OCI-M1 (cell line): ENCODE measurements at regions not wholly inside any gene's neighbourhood (a gene's known extent, or its start where the extent isn't known, plus 50 kb on each side); places are given as distances from the start of the nearest gene placed in this dataset.
A peak's percentile ranks its signal among the peaks of the same experiment; 100 is the strongest.

Source experiments
- DNase-seq: peaks from one replicate; lab custom pipeline; 2025; lab: John Stamatoyannopoulos, UW

DNA sequence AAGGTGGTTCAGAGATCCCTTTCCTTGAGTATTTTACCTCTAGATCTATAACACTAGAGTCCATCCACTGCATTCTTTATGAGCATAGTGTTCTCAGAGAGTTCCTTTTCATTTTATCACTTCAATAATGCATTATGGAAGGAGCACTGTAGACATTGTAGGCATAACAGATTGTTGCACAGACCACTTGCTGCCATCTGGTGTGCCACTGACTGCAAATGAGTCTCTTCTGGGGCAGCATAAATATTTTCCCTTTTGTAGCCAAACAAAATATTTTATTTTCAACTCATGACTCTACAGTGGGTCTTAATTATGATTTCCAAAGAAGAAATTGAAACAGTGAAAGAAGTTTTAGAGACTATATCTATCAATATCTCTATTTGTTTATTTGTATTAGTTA, 290.4 kb downstream of the OLFM3 start:
- no peak for DNase-seq

DNA sequence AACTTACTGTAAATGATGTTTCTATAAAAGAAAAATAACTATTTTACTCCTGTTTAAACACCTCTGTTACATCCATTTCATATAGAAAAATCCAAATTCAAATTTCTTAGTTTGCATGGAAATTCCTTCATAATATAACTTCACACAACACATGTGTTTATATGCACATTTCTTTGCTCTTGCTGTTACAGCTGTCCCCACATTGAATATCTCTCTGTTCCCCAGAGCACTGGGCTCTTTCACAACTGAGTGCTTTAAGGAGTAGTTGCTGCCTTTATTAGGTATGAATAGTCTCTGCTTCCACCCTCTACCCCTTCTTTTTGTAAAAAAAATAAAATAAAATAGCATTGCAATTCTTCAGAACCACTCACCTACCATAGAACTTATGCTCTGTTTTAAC, 287.0 kb downstream of the OLFM3 start:
- DNase-seq: no peak

DNA sequence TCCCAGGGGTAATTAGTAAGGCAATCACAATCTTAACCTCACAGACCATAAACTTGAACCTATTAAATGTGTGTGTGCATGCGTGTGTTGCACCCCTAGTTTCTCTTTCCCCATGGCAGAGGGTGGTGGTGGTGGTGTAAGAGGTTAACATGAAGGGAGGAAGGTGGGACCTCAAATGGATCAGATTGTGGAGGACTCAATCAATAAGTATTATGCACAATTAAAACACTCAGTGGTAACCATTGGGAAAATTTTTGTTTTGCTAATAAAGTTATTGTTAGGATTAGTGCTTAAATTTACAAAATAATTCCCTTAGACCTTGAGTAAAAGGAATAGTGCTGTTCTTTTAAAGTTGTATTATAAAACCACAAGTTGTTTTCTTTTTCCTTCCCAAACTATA, 283.0 kb downstream of the OLFM3 start:
- no peak for DNase-seq

DNA sequence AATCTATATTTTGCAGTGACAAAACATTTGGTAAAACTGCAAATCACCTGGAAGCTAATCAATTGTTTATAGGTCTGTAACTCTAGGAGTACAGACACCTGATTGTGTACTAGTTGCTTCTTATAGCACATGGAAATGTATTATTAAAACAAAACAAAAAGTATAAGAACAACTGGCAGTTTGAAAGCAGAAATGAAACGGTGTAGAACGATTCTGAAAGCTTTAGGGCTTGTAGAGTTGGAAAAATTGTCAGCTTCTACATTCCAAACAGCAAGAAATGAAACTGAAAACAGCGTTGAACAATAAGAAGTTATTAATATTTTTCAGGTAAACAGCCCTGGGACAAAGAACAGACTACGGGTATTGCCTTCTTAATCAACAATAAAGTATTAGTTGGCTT, 273.3 kb downstream of the OLFM3 start:
- DNase-seq: peak; percentile 44

DNA sequence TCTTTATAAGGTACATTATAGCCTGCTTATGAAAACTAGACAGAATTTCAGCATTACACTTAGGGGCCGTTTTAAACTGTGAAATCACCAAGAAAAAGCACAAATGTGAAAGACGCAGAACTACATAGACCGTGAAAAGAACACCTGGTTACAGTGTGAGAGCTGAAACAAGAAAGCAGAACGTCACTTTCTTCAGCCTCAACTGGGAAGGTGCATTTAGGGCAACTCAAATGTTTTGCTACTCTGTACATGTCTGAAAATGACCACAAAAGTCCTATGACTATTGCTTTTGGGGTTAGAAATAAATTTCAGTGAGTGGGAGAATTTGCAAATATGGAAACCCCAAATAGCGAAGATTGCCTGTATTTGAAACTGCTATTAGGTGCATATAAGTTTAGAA, 268.7 kb downstream of the OLFM3 start:
- no peak for DNase-seq

DNA sequence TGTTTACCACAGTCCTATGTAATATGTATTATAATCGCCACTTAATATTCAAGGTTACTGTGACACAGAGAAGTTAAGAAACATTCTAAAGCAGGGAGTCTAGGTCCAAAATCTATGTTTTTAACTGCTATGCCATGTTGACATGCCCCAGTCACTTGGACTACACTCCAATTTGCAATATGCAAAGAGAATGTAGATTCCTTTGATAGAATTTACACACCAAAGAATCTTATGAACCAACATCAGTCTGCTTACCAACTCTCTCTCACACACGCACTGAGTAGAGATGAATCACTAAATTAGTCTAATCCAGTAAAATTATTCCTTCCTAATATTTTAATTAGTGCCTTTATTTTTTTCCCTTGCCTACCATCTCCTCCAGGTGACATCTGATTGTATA, 266.2 kb downstream of the OLFM3 start:
- no peak for DNase-seq

DNA sequence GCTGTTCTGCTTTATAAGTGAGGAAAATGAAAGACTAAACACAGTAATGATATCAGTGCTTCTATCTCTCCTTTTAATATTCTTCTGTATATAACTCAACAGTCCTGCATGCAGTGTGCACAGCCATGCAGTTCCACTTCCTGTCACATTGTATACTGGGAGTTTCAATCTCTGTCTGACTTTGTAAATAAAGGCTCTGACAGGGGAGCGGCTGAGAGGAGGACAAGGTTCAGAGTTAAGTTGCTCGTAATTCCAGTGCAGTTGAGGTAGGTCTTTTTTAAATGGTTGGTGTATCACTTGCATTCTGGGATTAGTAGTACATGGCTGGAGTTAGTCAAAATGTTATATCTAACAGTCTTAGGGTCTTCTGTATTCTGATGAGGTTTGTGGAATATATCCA, 264.5 kb downstream of the OLFM3 start:
- no peak for DNase-seq

DNA sequence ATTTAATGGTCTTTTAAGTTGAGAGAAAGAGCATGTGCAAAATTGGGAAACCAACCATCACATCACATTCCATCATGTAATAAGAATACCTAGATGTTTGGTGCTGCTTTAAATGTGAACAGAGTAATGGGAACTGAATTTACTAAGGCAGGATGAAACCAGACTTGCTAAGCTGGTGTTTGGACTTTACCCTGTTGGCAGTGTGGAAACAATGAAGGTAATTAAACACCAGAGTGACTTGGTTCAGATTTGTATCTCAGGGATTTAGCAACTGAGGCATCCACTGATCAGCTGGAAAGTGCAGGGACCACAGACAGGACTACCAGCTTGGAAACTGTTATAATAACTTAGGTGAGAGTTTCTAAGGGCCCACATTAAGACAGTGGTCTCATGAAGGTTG, 263.4 kb downstream of the OLFM3 start:
- no peak for DNase-seq

DNA sequence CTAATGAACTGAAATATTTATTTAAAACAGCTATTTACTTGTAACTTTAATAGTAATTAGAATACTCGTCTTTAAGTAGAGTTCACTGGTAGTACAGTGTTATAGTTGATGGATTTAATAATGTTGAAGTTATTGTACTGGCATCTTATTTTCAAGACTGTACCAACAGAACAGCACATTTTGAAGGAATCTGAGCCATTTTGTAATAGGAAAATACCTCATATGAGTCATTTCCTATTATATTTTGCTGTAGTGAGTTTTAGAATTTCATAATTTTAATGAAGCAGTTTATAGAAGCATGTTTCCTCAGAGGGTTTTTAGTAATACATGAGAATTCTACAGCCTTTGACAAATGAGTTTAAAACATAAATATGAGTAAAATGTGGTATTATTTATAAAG, 258.3 kb downstream of the OLFM3 start:
- no peak for DNase-seq

DNA sequence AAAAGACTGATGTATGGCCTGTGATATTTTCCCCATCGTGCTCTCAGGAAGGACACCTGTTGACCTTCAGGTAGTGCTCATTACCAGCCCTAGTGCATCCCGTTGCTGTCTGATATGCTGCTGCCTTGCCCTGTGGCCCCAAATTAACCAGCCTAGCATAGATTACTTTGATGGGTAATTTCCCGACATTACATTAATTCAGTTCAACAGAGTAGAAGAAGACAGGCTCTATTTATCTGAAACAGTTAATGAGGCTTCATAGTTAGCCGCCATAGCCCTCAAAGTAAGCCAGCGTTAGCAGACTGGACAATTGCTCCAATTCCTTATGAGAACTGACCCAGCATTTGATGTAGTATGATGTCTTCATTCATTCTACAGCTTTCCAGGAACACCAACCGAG, 257.6 kb downstream of the OLFM3 start:
- no peak for DNase-seq

DNA sequence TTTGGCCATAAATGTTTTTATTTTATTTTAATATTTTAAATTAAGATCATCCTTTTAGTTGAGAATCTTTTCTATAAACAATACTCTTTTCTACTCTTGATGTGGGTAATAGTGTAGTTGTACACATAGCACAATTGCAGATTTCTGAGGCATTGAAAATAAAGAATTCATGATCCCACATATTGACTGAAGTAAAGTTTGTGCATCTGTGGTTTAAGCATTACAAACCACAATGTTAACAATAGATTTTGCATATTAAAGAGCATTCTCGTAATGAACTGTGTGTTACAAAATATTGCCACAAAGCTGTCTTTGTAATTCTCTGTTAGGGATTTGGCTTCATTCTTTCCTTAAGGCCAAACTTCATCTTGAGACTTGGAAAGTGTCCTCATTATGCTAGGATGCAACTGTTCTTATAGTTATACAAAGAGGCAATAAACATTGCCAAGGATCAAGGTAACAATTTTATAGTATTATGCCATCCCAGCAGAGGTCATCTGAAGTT, 256.8 kb downstream of the OLFM3 start:
- DNase-seq: no peak

DNA sequence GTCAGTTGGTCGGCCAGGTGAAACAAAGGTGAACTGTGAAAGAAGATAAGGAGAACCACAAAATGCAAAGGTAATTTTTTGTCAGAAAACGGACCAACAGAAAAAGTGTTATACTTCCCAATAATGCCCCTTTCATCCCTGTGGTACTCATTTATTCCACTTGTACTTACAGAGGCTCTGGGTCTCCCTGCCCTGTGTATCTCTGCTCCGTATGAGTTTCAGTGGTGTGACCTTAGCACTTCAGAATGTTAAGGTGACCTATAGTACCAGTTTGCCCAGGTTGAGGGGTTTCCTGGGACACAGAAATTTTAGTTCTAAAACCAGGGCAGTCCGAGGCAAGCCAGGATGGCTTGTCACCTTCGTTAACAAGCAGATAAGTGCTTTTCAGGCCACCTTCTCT, 254.8 kb downstream of the OLFM3 start:
- DNase-seq: no peak

DNA sequence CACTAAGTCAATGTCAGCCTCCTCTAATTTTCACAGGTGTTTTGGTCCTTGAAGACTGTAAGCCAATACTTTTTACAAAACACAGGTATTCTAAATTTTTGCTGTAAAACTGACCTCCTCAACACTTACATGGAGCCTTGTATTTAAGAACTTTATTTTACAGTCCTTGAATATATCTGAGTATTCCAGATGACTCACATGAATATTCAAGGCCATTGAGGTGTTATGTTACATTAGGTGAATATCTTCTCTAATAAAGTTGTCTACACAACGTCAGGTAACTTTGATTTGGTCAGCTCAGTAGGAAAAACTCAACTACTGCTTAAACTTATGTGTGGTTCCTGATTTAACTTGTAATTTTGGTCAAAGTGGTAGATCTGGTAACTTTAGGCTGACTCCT, 254.2 kb downstream of the OLFM3 start:
- no peak for DNase-seq

DNA sequence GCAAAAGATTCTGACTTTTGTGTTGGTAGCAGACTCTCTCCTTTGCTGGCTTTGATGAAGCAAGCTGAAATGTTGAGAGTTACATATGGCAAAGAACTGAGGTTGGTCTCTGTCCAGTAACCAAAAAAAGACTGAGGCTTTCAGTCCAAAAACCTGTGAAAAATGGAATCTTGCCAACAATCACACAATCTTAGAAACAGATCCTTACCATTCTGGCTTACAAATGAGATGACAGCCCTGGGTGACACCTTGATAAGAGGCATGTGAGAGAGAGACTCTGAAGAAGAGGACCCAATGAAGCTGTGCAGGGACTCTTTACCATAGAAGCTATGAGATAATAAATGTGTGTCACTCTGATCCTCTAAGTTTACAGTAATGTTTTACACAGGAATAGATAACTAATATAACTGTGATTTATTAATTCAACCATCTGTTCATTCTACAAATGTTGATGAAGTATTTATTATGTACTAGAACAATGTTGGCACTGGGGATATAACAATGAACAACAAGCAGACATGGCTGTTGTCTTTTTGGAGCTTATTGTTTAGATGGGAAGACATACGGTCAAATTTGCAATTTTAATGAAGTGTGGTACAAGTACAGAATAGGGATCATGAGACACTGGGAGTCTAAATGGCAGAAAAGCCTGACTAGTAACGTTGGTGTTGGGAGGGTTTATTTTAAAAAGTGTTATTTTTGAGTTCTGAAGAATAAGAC, 251.0 kb downstream of the OLFM3 start:
- DNase-seq: no peak

DNA sequence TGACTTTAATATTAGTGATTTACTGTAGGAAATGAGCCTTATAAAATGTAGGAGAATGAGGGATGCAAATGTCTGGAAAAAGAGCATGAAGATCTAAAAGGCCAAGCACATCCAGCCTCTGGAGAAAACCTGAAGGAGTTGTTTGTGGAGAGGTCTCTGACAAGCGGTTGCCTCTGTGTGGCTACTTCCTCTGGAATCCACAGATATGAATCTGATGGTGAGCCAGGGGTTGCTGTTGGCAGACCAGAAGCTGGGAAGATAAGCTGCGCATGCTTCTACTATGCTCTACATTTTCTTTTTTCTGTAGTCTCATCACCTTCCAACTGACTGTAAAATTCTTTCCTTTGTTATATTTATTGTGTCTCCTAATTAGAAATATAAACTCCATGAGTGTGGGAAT, 248.6 kb downstream of the OLFM3 start:
- peak; percentile 59 for DNase-seq
